SK-N-SH (cell line): ENCODE measurements at regions not wholly inside any gene's neighbourhood (a gene's known extent, or its start where the extent isn't known, plus 50 kb on each side); places are given as distances from the start of the nearest gene placed in this dataset.

ENCODE experiments used
- CTCF ChIA-PET: fragments of 300-600, 350-600 bp; formaldehyde crosslinking; extraction: SDS; loops from one replicate; lab custom pipeline; 2021; lab: Yijun Ruan, JAX
- POLR2A ChIA-PET: fragments of 350-600 bp; sonication (Branson Sonifier 250); formaldehyde crosslinking; extraction: SDS; loops from one replicate; lab custom pipeline; 2020; ENCODE audit warnings: antibody characterized with exemption, inconsistent platforms; lab: Yijun Ruan, JAX
- DNase-seq: peaks from one replicate; pipeline ENCODE4 v3.0.0; 2012
- H2AFZ ChIP-seq: fragments of 200-600 bp; sonication (generic); 2 replicates; pipeline ENCODE4 v1.8.1; 2016; ENCODE audit warnings: antibody characterized with exemption, mild to moderate bottlenecking, low read depth
- H3F3A ChIP-seq: fragments of 200-600 bp; sonication (generic); replicated peaks from 2 replicates; pipeline ENCODE3; 2016; ENCODE audit warnings: antibody characterized with exemption, mild to moderate bottlenecking; ENCODE audit not compliant: insufficient read depth
- H3K27ac ChIP-seq, 2 experiments: fragments of 200-500 bp in 1 of 2; fragments of 200-600 bp in 1 of 2; sonication (Bioruptor generic) in 1 of 2; sonication (generic), shearing (Covaris generic) in 1 of 2; 2 replicates each; pipeline versions ENCODE4 v1.5.1 to v1.6.1; 2014 to 2016; ENCODE audit warnings: low read depth in 2 of 2, inconsistent platforms in 1 of 2, low read length in 1 of 2, mild to moderate bottlenecking in 1 of 2, mixed read lengths in 1 of 2
- H3K27me3 ChIP-seq: fragments of 200-600 bp; sonication (generic), shearing (Covaris generic); 2 replicates; pipeline ENCODE4 v1.6.1; 2016; ENCODE audit warnings: mixed run types; ENCODE audit not compliant: insufficient read depth
- H3K36me3 ChIP-seq, 2 experiments: fragments of 200-500 bp in 1 of 2; fragments of 200-600 bp in 1 of 2; sonication (Bioruptor generic) in 1 of 2; sonication (generic) in 1 of 2; replicated peaks in 1 of 2; 2 replicates each; pipeline versions ENCODE3 to v1.5.1; 2014 to 2016; ENCODE audit warnings: low read length in 1 of 2, mild to moderate bottlenecking in 1 of 2; ENCODE audit not compliant: insufficient read depth in 2 of 2, control insufficient read depth in 1 of 2
- H3K4me1 ChIP-seq, 2 experiments: fragments of 200-500 bp in 1 of 2; fragments of 200-600 bp in 1 of 2; sonication (Bioruptor generic) in 1 of 2; sonication (generic), shearing (Covaris generic) in 1 of 2; 2 replicates each; pipeline versions ENCODE4 v1.5.1 to v1.6.1; 2014 to 2016; ENCODE audit warnings: low read depth in 1 of 2, low read length in 1 of 2, mixed run types in 1 of 2; ENCODE audit not compliant: insufficient read depth in 2 of 2, control insufficient read depth in 1 of 2
- H3K4me2 ChIP-seq: fragments of 200-600 bp; sonication (generic), shearing (Covaris generic); 2 replicates; pipeline ENCODE4 v1.6.1; 2017; ENCODE audit warnings: mixed run types
- H3K4me3 ChIP-seq, 2 experiments: fragments of 200-500 bp in 1 of 2; fragments of 200-600 bp in 1 of 2; sonication (Bioruptor generic) in 1 of 2; sonication (generic), shearing (Covaris generic) in 1 of 2; 2 replicates each; pipeline versions ENCODE4 v1.5.1 to v1.8.1; 2014 to 2016; ENCODE audit warnings: low read depth in 2 of 2, inconsistent platforms in 1 of 2, low read length in 1 of 2, mild to moderate bottlenecking in 1 of 2, mixed read lengths in 1 of 2, moderate library complexity in 1 of 2
- H3K79me2 ChIP-seq: fragments of 200-600 bp; sonication (generic); 2 replicates; pipeline ENCODE4 v1.8.1; 2017; ENCODE audit warnings: mild to moderate bottlenecking; ENCODE audit not compliant: insufficient read depth
- H3K9ac ChIP-seq: fragments of 200-600 bp; sonication (generic); 2 replicates; pipeline ENCODE4 v1.6.1; 2017; ENCODE audit warnings: mixed run types
- H3K9me2 ChIP-seq: fragments of 200-600 bp; sonication (generic); 2 replicates; pipeline ENCODE4 v1.6.1; 2017; ENCODE audit warnings: mixed run types
- H3K9me3 ChIP-seq: fragments of 200-600 bp; sonication (generic); 2 replicates; pipeline ENCODE4 v1.6.1; 2017; ENCODE audit warnings: mixed run types, mild to moderate bottlenecking, moderate library complexity
- H4K20me1 ChIP-seq: fragments of 200-600 bp; sonication (generic); 2 replicates; pipeline ENCODE4 v1.6.1; 2017; ENCODE audit warnings: mild to moderate bottlenecking, mixed run types; ENCODE audit not compliant: insufficient read depth
- CHD2 ChIP-seq: fragments of 150-350 bp; IDR thresholded peaks from 2 replicates; pipeline ENCODE4 v1.6.1; 2018; ENCODE audit warnings: low read length; ENCODE audit not compliant: partially characterized antibody
- FOXJ3 ChIP-seq: sonication (generic); formaldehyde crosslinking; IDR thresholded peaks from 2 replicates; pipeline ENCODE4 v1.5.1; 2020; ENCODE audit warnings: mild to moderate bottlenecking, missing genetic modification reagents
- GABPA ChIP-seq: IDR thresholded peaks from 2 replicates; pipeline ENCODE4 v1.4.0; 2012; ENCODE audit warnings: low read depth, mild to moderate bottlenecking
- MAX ChIP-seq: IDR thresholded peaks from 2 replicates; pipeline ENCODE4 v1.4.0; 2012; ENCODE audit warnings: low read depth
- MEF2A ChIP-seq: IDR thresholded peaks from 2 replicates; pipeline ENCODE4 v1.4.0; 2012; ENCODE audit warnings: low read depth, borderline replicate concordance
- NRF1 ChIP-seq: IDR thresholded peaks from 2 replicates; pipeline ENCODE4 v1.6.1; 2012; ENCODE audit warnings: low read depth, mild to moderate bottlenecking, low read length
- REST ChIP-seq: IDR thresholded peaks from 2 replicates; pipeline ENCODE4 v1.6.1; 2012; ENCODE audit warnings: mild to moderate bottlenecking, low read depth, low read length, moderate library complexity
- TAF1 ChIP-seq: IDR thresholded peaks from 2 replicates; pipeline ENCODE4 v1.6.1; 2012; ENCODE audit warnings: low read depth, mild to moderate bottlenecking, low read length, moderate library complexity, borderline replicate concordance
- TCF12 ChIP-seq: IDR thresholded peaks from 2 replicates; pipeline ENCODE4 v1.4.0; 2012
- WGBS: methylation state at CpG from one replicate; pipeline ENCODE4 v1.1.6; 2017; ENCODE audit warnings: low lambda C conversion rate; 5-methylcytosine and 5-hydroxymethylcytosine counted together
- TF ChIP-seq, protein P1 (sequence below): IDR thresholded peaks from 2 replicates; pipeline ENCODE4; 2012

DNA sequence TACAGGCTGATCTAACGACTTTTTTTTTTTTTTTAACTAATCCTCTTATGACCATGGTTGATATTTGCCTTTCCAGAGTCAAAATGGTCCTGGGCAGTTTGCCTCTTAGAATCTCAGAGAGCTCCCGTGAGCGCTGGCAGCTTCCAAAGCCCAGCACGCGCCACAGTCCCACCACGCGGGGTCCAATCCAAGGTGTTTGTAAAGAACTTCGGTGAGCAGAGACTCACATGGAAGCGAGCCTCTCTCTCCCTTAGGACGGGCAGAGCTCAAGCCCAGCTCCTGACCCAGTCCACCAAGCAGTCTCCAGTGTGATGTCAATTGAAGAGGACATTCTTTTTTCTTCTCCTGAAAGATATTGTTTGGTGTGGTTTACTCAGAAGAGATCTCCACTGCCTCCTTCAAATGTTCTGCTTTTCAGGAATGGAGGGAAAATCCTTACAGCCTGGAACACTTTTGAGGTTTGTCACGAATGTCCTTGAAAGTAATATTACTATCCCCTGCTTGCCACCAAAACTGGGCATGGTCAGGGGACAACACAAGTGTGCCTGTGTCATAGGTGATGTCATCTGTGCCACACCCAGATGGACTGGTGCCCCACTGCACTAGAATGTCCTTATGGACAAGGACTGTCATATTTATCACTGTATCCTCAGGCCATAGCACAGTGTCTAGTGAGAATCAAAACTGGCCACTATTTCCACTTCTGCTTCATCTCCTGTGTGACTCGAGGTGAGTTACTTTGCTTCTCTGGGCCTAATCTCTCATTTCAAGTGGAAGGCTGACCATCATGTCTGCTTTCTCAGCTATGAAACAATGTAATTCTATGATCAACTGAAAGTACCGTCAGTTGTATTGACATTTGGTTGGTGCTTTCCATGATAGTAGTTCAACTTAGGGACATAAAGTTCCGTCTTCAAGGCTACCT, 97.4 kb upstream of the EDEM3 start:
- peaks cover 3 to 7% of the 10 kb centered on the region in 2 experiments; a peak in 1 of 4 replicates for H3K4me1 ChIP-seq
- no peak overlapping the region for H2AFZ ChIP-seq
- H3K4me2 ChIP-seq, result no peak overlapping the region
- ChIA-PET CTCF (no interaction called here), POLR2A (no interaction called here)
- 89% methylated on average over 14 of the region's 14 CpGs for WGBS
- H3K4me3 ChIP-seq, result no peak overlapping the region
- H3K27me3 ChIP-seq, result no peaks in the 10 kb centered on the region
- peaks cover 0 to 3% of the 10 kb centered on the region in 2 experiments for H3K36me3 ChIP-seq
- no peaks in the 10 kb centered on the region for H3K9me3 ChIP-seq
- no peaks in the 10 kb centered on the region for H3F3A ChIP-seq
- H3K79me2 ChIP-seq, result no peaks in the 10 kb centered on the region
- TF ChIP-seq MAX (no peak), FOXJ3 (no peak), MEF2A (no peak), CHD2 (no peak), TAF1 (no peak), REST (no peak), GABPA (no peak), NRF1 (no peak), TCF12 (no peak)
- TF ChIP-seq, protein P1, sequence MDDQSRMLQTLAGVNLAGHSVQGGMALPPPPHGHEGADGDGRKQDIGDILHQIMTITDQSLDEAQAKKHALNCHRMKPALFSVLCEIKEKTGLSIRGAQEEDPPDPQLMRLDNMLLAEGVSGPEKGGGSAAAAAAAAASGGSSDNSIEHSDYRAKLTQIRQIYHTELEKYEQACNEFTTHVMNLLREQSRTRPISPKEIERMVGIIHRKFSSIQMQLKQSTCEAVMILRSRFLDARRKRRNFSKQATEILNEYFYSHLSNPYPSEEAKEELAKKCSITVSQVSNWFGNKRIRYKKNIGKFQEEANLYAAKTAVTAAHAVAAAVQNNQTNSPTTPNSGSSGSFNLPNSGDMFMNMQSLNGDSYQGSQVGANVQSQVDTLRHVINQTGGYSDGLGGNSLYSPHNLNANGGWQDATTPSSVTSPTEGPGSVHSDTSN, result no peak
- H3K9me2 ChIP-seq, result no peaks in the 10 kb centered on the region
- DNase-seq, result no peak
- H4K20me1 ChIP-seq, result no peaks in the 10 kb centered on the region
- no peak overlapping the region for H3K9ac ChIP-seq
- H3K27ac ChIP-seq, result no peak overlapping the region
